Thyroid gland (tissue), 4 donors: ENCODE measurements at regions not wholly inside any gene's neighbourhood (a gene's known extent, or its start where the extent isn't known, plus 50 kb on each side); places are given as distances from the start of the nearest gene placed in this dataset.

Experiments
- POLR2A ChIP-seq, 2 donors: fragments of 450-650 bp; IDR thresholded peaks; one replicate each; pipeline ENCODE4 v1.6.1; 2017; ENCODE audit warnings: antibody characterized with exemption in 2 of 2, mild to moderate bottlenecking in 2 of 2, moderate library complexity in 1 of 2
- TF ChIP-seq, protein P1 (sequence below), 6 experiments: fragments of 200-600 bp in 3 of 6; fragments of 450-650 bp in 3 of 6; sonication (generic) in 3 of 6; IDR thresholded peaks; one replicate each; pipeline ENCODE4 v1.5.1; 2016 to 2019; ENCODE audit warnings: antibody characterized with exemption in 6 of 6, mild to moderate bottlenecking in 2 of 6, inconsistent platforms in 1 of 6, moderate library complexity in 1 of 6

DNA sequence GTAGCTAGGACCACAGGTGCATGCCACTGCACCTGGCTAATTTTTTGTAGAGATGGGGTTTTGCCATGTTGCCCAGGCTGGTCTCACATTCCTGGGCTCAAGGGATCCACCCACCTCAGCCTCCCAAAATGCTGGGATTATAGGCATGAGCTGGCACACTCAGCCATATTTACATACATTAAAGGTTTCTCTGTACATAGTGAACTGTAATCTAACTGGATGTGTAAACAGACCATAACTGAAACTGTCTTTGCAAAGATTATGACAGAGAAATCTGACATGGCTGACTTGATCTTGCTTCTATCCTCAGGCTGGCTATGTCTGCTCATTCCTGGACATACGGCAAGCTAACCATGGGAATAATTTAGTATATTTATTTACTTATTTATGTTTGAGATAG is 139.2 kb upstream of the XPO1 start:
- TF ChIP-seq, protein P1, sequence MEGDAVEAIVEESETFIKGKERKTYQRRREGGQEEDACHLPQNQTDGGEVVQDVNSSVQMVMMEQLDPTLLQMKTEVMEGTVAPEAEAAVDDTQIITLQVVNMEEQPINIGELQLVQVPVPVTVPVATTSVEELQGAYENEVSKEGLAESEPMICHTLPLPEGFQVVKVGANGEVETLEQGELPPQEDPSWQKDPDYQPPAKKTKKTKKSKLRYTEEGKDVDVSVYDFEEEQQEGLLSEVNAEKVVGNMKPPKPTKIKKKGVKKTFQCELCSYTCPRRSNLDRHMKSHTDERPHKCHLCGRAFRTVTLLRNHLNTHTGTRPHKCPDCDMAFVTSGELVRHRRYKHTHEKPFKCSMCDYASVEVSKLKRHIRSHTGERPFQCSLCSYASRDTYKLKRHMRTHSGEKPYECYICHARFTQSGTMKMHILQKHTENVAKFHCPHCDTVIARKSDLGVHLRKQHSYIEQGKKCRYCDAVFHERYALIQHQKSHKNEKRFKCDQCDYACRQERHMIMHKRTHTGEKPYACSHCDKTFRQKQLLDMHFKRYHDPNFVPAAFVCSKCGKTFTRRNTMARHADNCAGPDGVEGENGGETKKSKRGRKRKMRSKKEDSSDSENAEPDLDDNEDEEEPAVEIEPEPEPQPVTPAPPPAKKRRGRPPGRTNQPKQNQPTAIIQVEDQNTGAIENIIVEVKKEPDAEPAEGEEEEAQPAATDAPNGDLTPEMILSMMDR (IDR thresholded peaks at IDR 0.05), result no peak
- TF ChIP-seq POLR2A (IDR thresholded peaks at IDR 0.05), result no peak
